IPS-NIHi11 (cell line): ENCODE measurements at regions not wholly inside any gene's neighbourhood (a gene's known extent, or its start where the extent isn't known, plus 50 kb on each side); places are given as distances from the start of the nearest gene placed in this dataset.
A peak's percentile ranks its signal among the peaks of the same experiment; 100 is the strongest.

Source experiments
- DNase-seq: peaks from one replicate; pipeline ENCODE4 v3.0.0; 2012; ENCODE audit warnings: mixed read lengths, low spot score

DNA sequence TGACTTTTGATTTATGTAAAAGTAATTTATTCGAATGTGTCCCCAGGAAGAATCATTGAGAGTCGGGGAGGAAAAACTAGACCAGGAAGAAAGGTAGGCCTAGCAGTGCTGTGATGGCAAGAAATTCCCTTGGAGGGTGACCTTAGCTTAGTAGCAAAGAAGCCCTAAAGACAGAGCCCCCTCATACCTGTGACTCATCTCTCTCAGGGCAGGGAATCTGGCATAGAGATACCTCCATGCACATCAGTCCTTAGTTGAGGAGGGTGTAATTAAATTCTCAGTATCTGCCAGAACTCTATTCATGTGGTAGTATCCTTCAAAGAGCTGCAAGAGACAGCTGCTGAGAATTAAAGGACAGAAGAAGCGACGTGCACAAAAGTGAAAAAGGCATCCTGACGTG, 360.3 kb downstream of the FBXO15 start:
- no peak for DNase-seq

DNA sequence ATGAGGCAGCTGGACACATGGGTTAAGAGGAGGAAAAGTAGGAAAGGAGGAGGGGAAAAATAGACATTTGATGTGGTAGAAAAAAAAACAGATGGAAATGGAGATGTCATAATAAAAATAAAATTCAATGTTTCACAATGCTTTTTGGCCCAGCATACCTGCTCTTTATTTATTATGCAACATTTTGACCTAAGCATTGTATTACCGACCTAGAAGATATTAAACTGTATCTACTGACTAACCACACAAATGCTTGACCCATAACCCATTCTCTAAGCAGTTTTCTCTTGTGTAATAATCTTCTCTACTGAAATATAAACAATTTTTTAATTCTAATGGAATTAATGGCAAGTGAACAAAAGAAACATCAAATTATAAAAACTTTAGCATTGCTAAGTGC, 362.3 kb downstream of the FBXO15 start:
- DNase-seq = no peak

DNA sequence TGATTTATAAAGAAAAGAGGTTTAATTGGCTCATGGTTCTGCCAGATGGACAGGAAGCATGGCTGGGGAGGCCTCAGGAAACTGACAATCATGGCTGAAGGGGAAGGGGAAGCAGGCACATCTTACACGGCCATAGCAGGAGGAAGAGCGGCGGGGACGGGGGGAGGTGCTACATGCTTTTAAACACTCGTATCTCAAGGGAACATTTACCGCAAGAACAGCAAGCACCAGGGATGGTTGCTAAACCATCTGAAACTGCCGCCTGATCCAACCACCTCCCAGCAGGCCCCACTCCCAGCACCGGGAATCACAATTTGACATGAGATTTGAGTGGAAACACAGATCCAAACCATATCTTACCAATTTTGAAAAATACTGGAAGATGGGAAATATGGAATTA, 362.8 kb downstream of the FBXO15 start:
- DNase-seq = no peak

DNA sequence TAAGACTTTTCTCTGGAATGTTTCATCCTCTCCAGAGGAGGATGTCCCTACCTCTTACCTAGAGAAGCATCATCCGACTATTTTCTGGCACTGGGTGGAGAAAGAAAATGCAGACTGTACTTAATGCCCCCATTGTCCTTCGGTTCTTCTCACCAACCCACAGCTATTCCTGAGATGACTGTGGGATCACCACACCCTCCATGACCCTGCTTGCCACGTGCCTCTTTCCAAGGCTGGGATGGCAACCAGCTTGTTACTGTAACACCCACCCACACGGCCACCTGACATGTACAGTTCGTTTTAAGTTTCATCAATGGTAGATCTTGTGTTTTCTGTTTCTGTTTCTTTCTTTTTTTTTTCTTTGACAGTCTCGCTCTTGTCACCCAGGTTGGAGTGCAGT, 365.2 kb downstream of the FBXO15 start:
- DNase-seq = no peak

DNA sequence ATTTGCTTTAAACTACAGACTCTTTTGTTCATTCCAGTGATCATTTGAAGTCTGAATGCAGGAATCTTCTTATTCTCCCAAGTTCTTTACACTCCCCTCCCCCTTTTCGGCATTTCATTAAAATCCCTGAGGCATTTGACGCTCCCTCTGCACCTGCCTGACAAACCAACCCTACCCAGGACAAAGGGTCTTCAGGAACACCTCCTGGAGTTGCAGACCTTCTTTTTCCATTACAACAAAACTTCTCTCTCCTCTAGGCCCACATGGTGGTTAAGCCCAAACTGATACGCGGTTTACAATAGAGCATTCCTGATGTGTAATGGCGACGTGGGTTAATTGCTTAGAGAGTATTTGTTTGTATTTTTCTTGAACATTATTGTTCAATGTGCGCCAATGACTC, 367.4 kb downstream of the FBXO15 start:
- no peak for DNase-seq

DNA sequence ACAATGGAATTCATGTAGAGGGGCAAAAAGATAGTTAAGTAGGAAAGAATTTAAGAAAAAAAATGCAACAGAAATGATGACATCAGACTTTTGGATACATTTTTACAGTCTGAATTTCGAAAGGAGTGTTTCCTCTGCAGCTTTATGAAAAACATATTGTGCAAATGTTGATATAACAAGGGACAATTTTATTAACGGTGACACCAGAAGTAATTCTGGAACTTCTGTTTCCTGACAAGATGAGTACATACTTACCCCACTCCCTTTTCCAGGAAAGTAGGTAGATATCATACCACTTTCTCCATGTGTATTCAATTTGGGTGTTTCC, 369.6 kb downstream of the FBXO15 start:
- no peak for DNase-seq

DNA sequence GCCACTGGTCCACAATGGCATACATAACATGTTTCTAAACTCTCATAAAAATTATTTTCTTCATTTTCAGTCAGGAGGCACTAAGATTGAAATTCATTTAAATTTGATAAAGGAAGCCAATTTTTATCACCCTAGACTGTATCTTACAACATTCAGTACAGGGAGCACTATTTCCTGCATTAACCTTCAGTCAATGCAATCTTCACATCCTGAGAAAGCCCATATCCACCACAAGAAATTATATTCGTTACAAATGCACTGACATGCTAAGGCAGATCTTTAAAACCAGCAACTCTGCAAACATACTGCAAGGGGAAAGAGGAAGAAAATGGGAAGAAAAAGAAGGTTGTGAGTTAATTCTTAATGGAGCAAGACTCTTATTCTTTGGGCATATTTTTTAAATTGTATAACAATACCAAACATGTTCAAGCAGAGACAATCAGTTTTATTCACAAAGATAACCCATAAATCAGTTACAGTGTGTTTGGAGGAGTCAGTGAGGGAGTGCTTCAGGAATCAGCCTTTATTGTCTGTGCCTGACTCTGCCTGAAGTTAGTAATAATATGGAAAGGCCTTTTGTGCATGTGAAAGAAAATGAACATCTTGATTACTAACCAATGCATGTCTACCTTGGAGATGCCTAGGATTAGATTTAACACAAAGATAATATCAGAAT, 370.1 kb downstream of the FBXO15 start:
- no peak for DNase-seq

DNA sequence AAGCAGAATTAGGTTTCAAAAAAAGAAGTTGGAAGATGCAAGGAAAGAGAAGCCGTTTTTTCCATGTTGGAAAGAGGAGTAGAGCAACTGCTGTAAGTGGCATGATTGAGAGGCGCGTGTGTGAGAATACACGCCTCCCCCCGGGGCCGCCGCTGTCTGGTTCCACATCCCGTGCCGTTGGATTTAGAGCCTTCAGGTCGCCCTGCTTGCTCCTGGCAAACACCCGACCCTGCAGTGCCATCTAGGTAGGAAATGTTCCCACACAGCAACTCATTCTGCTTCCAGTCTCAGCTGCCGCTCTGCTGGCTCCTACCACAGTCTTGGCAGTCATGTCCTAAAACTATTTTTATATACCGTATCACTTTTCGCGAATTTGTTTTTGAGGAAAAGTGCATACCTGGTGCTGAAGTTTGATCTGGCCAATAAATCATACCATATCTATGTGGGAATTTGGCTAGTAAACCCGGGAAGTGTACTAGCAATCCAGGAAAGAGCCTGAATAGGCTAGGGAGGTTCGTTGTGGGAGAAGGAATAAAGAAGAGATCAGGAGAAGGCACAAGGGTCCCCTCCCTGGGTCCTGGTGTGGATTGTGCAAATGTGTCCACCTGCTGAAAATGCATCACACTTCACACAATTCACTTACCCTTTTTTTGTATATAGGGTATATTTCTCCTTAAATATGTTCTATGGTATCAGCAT, 372.7 kb downstream of the FBXO15 start:
- peak; percentile 19 for DNase-seq

DNA sequence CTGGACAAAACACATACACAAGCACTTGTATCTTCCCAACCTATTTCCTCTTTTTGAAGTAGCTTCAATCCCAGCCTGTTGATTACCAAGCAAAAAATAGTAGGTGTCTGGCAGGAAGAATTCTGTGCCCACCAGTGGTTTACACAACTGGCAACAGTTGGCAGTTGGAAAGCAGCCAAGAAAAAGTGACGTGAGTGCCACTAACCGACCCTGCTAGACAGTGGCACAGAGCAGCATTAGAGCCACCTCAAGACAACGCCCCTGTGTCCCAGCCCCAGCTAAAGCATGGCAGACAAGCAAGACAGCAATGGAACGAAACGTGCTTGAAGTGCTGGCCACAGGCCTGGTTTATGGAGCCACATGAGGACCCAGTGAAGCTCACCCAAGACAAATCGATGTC, 379.6 kb downstream of the FBXO15 start:
- no peak for DNase-seq

DNA sequence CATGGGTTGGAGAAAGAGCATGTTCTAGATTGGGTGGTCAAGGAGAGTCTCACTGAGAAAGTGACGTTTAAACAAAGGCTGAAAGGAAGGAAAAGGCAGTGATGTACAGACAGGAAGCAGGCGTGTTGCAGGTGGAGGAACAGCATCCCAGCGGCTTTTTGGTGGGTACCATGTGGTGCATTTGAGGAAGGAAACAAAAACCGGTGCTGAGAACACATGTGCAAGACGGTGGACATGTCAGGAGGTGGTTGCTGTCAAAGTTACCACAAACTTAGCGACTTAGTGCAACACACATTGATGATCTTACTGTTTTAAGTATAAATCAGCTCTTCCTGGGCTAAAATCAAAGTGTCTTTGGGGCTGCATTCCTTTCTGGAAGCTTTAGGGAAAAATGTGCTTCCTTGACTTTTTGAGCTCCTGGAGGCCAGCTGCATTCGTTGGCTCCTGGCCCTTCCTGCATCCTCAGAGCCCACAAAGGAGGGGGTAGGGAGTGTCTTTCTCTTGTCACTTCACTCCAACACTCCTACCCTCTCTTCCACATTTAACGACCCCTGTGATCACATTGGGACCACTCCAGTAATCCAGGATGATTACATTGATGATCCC, 380.6 kb downstream of the FBXO15 start:
- DNase-seq = no peak

DNA sequence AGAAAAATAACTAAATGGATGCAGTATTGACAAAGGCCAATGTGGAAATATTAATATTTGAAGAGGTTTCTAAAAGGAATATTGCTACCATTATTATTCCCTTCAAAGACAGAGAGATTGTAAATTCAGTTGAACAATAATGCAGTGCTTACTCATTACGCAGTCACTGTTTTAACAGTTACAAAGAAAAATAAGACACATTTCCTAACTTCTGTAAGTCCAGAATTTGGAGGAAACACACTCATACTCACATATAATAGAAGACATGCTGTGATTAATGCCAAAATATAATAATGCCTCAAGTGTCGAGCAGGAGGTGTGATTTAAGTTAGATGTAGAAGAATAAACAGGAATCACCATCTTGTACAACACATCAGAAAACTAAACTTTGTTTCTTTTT, 389.2 kb downstream of the FBXO15 start:
- DNase-seq = no peak

DNA sequence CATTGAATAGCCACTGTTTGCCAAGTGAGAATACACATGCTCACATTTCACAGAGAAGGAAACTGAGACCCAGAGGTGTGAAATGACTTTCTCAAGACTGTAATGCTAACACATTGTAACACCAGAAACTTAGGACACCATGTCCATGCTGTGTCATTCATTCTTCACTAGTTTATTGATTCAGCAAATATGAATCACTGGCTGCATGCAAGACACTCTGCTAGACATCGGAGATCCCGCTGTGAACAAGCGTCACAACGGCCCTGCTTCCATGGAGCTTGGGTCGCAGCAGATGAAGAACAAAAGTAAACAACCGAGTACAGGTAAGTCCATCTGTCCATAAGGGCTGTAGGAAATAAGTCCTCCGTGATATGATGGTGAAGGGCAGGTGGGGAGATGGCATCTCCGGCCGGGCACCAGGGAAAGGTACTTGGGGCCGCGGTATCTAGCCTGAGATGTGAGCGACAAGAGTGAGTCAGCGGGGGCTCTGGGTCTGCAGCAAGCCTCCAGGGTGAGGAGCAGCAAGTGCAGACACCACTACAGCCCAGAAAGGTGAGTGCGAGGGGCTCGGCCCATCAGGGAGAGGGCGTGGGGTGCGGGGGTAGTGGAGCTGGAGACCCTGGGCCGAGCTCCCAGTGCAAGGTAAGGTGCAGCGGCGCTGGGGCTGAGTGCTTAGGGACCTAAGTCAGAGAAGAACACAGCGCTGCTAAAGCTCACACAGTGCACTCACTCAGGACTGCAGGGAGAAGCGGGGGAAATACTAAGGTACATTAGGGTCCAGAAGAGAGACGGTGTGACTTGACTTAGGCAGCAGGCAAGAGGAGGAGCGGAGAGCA, 391.2 kb downstream of the FBXO15 start:
- DNase-seq = no peak

DNA sequence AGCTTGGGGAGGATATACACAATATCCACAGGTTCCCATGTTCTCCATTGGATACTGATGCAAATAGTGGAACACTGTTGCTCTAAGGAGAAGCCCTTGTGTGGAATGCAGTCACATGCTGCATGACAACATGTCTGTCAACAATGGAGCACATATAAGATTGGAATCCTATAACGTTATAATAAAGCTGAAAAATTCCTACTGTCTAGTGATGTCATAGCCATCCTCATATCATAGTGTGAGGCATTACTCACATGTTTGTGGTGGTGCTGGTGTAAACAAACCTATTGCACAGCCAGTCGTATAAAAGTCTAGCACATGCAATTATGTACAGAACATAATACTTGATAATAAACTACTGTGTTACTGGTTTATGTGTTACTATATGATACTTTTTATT, 394.7 kb downstream of the FBXO15 start:
- no peak for DNase-seq

DNA sequence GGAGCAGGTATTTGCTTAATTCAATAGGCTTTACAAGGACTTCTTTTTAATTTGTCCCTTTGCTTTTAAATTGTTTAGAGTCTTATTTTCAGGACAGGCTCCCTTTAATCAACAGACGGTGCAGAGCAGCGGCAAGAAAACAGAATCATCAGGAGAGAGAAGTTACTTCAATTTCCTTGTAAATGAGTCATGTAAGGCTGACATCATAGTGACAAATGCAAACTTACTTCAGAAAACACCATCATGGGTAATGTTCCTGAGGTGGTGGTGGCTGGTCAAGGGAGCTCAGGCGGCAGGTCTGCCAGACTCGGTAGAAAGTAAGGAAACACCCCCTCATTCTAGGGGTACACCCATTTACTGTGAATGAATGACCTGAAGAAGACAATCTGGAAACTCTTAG, 395.1 kb downstream of the FBXO15 start:
- no peak for DNase-seq

DNA sequence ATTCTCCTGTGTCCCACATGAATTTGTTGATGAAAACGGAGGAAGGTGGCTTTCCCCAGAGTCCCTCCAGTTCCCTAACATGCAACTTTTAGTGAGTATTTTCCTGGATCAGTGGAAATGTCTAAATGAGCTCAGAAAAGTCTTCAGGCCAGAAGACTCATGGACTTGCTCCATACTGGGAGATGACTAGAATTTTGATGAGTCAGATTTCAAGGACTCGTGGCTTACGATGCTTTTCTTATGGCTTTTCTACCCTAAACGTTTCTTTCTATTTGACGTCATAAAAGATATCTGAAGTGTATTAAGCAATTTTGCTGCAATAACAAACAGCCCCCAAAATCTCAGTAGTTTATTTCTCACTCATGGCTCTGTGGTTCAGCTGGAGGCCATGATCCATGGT, 397.6 kb downstream of the FBXO15 start:
- DNase-seq = no peak

DNA sequence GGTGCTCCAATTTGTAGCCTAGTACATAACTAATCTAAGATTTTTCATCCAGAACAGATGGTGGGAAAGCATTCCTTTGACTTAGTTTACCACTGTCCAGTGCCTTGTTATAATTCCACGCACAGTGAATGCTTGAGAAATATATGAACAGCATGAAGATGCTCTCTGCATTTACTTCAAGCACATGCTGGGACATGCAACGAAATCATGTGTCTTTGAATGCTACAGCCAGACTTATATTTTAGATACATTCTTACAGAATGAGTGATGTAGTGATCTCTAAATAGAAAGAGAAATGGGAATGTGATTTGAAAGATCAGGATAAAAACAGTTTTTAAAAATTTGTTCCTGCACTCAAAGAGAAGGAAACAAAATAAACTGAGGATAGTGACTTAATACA, 398.3 kb downstream of the FBXO15 start:
- DNase-seq = no peak

DNA sequence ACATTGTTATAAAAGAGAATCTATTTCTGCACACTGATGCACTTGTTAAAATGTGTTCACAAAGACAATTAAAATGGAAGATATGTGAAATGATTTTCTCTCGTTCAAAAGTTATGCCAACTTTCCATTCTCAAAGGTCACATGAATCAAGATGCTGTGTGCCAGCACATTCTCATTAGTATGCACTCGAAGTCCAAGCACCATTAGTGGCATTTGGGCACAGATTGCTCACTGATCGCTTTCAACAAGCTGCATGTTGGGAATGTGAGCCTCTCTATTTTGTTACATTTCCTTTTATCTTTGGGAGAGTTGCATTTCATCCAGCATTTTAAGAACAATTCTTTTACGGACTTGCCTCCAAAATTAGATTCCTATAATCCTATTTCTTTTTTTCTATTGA, 398.9 kb downstream of the FBXO15 start:
- no peak for DNase-seq

DNA sequence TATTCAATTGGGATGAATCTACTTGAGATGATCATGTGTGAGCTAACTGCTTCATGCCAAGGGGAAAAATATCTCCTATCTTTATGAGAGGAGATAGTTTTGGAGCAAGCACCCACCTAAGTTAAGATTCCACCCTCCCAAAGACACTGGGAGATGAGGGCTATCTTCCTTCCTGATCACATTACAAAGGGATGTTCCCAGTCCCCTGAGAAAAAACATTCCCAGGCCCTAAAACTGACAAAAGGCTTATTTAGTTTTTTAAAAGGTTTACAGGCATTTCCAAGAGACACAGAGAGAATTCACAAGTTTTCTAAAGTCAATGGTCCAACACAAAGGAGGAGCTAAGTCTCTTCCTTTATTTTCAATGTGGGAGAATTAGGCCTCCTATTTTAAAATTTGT, 401.5 kb downstream of the FBXO15 start:
- no peak for DNase-seq

DNA sequence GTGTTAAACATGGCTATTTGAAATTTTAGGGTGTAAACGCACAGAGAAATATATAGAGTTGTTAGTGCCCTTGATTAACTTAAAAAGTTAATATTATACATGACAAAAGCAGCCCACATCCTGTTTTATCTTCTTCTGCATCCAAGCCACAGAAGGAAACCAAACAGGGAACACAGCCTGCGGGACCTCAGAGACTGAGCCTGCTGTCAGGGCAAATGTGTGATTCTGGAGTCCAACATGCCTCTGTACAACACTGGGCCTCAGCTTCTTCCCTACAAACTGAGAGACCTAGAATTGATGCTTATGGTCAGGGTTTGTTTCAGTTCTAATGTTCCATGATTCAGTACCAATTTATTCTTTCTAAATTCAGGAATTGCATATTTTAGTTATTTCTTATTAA, 404.7 kb downstream of the FBXO15 start:
- no peak for DNase-seq

DNA sequence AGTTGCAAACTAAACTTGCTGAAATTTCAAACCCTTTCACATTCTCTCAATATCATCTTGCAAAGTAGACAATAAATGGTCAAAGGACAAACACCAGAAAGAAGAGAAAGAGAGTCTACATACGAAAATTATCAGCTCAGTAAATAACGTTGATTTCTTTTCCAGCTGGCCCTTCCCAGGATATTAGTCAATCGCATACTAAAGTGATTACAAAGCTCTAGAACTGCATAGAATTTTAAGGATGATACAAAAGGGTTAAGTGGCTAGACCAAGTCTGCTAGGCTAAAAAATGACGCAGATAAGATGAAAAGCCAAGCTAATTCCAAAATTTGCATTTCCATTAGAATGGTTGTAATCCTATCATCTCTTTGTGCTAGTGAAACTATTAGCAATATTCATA, 405.7 kb downstream of the FBXO15 start:
- no peak for DNase-seq

DNA sequence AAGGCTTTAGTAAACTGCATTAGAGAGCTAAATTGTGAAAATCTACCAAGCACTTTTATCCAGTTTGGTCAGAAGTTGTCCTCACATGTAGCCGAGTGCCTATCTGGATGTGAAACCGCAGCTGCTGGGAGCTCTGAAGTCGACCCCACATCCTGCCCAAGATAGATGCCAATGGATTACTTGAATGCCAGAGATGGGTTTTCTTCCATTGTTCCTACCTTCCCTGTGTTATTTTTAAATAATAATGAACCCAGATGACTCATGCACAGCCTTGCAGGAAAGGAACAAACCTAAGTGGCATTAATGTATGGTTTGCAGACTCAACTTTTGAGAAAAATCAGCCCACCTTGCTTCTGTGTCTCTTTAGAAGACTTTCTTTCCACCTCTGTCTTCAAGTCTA, 408.5 kb downstream of the FBXO15 start:
- no peak for DNase-seq

DNA sequence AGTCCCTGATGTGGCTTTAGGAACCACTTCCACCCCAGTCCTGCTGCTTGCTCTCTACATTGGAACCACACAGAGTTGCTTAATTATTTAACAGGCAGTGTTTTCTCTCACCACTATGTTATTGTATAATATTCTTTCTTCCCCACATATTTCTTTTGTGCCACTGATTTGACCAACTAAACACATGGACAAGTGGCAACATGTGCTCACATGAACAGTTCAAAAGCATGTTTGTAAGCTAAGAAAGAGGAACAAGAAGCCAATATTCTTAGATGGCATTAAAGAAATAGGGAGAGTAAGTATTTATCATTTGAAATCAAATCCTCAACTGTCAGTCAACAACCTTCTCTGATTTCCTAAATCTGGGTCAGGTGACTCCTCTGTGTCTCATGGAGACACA, 409.6 kb downstream of the FBXO15 start:
- DNase-seq = no peak

DNA sequence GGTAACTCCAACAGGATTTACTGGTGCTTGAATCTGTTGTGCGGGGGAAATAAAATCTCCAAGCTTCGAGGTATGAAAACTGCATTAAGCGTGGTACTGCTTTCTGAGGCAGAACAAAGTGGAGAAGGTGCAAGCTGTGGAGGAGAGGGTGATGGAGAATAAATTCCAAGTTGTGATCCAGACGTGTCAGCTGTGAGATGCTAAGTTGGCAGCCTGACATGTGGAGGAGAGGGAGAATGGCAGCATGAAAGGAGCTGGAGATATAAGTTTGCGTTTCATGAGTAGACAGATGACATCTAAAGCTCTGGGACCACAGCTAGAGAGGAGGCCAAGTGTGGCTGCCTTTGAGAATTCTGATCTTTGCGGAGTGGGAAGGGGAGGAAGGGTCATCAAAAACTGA, 411.8 kb downstream of the FBXO15 start:
- no peak for DNase-seq
